ENCODE measurements at regions not wholly inside any gene's neighbourhood (a gene's known extent, or its start where the extent isn't known, plus 50 kb on each side); places are given as distances from the start of the nearest gene placed in this dataset.

DNA sequence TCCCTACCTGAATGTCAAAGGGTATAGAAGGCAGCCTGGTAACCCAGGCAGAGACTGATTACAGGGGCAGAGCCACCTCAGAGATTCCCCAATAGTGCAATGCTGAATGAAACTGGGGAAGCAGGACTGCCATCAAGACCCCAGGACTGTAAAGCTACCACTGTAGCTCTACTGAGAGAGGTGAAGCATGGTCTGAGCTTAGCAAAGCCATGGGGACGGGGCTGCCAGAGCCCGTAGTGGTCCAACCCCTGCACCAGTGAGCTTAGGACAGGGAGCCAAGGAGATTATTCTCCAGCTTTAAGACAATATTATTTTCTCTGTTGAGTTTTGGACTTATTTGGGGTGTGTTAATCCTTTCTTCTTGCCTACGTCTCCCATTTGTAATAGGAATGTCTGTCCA lies 679.3 kb upstream of the GRAMD2B start:
- intact Hi-C loops (cut with DNase I), result no loop called here
- no peak for DNase-seq
- ATAC-seq (ENCODE audit: poor library complexity), result no peak

DNA sequence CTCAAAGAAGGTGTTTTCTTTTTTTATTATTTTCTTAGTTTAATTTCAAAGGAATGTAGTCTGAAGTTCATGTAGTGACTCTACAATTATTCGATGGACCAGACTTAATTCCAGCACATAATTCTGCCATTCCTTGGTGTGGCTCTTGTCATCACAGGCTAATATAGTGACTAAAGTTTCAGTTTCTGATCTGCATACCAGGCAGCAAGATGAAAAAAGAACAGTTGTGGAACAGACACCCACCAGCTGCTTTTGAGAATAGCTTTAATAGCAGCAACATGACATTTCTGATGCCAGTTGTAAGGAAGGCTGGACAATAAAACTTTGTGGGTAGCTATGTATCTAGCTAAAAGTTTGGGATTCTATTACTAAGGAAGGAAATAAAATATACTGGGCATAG lies 676.3 kb upstream of the GRAMD2B start:
- DNase-seq, result no peak
- intact Hi-C loops (cut with DNase I), result no loop called here
- ATAC-seq (ENCODE audit: poor library complexity), result no peak

DNA sequence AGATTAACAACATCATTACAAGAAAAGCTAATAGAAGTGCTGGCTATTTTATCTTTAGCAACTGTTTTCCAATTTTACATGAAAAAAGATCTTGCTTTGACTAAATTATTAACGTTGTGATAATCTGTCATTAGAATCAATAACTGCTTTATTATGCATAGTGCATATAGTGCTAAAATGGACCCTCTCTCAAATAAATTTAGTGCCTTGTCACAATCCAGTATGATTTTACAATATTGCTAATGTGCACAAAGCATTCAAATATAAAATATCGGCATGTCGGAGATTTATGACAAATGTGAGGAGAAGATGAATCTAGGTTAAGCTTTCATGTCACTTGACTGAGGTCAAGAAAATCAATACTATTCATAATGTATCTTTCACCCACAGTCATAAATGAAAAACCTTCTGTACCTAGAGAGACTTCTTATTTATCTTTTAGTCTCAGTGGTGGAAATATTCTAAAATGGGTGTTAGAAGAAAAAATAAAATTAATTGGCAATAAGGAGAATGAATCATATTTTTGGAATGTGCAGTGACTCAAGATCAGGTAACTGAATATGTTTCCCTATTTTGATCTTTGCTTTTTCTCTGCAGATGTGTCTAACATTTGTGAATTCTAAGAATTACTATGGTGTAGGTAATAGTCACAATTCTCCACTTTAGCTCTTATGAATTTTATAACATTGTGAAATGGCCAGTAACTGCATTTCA lies 672.9 kb upstream of the GRAMD2B start:
- intact Hi-C loops (cut with DNase I), result no loop called here
- DNase-seq, result no peak
- ATAC-seq (ENCODE audit: poor library complexity), result no peak

DNA sequence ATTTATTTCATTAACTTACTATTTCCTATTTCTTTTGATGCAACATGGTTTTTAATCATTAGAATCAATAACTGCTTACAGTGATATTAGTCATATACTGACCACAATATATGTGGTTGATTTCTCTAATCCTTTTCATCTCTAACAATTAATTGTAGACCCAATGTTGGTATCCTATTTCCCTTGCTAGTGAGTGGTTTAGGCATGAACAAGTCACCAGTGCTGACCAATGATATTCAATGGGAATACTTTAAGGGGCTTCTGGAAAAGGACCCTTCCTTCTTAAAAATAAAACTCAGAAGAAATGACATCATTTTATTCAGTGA lies 672.4 kb upstream of the GRAMD2B start:
- ATAC-seq (ENCODE audit: poor library complexity) (no peak), DNase-seq (no peak)
- intact Hi-C loops (cut with DNase I), result no loop called here

DNA sequence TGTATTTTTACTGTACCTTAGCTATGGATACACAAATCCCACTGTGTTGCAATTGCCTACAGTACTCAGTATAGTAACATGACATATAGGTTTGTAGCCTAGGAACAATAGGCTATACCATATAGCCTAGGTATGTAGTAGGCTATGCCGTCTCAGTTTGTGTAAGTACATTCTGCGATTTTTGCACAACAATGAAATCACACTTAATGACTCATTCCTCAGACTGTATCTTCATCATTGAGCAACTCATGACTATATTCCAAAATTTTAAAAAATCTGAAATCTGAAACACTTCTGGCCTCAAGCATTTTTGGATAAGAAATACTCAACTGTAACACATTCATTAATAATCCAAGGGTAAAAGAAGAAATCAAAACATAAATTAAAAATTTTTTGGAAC lies 666.8 kb upstream of the GRAMD2B start:
- ATAC-seq (ENCODE audit: poor library complexity) (no peak), DNase-seq (no peak)
- intact Hi-C loops (cut with DNase I), result no loop called here

DNA sequence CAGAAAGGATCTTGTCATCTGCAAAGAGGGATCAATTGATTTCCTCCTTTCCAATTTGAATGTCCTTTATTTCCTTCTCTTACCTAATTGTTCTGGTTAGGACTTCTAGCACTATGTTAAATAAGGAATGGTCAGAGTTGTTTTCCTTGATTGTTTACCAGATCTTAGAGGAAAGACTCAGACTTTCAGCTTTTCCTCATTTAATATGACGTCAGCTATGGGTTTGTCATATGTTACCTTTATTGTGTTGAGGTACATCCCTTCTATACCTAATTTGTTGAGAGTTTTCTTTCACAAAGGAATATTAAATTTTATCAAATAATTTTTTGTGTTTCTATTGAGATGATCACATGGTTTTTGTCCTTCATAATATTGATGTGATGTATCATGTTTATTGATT lies 656.5 kb upstream of the GRAMD2B start:
- intact Hi-C loops (cut with DNase I), result no loop called here
- ATAC-seq (ENCODE audit: poor library complexity), result no peak
- DNase-seq, result no peak

DNA sequence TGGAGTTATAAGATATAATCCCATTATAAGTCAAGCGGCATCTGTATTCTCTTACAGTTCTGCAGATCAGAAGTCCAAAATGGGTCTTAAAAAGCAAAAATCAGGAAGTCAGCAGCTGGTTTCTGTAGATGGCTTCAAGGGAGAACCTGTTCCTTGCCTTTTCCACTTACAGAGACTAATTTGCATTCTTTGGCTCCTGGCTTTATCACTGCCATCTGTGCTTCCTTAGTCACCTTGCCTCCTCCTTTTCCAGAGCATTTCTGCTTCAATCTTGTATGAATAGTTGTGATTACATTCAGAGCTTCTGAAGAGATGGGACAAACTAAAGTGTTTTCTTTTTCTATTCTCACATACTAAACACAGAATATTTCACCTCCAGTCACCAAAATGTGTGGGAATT lies 647.3 kb upstream of the GRAMD2B start:
- DNase-seq, result no peak
- no peak for ATAC-seq (ENCODE audit: poor library complexity)
- intact Hi-C loops (cut with DNase I), result no loop called here

DNA sequence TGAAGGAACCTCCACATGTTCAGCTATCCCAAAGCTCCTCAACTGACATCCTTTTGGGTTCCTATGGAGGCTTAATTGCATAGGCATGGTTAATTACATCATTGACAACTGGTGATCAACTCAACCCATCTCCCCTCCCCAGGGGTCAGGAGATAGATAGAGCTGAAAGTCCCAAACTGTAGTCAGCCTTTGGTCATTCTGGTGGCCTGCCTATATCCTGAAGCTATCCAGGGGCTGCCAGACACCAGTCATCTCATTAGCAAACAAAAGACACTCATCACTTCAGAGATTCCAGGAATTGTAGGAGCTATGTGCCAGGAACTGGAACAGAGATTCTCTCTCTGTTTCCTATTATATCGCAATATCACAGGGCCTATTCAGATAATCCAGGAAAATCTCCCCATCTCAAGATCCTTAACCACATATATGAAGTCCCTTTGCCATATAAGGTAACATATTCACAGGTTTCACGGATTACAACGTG lies 646.5 kb upstream of the GRAMD2B start:
- DNase-seq, result no peak
- intact Hi-C loops (cut with DNase I), result no loop called here
- no peak for ATAC-seq (ENCODE audit: poor library complexity)

DNA sequence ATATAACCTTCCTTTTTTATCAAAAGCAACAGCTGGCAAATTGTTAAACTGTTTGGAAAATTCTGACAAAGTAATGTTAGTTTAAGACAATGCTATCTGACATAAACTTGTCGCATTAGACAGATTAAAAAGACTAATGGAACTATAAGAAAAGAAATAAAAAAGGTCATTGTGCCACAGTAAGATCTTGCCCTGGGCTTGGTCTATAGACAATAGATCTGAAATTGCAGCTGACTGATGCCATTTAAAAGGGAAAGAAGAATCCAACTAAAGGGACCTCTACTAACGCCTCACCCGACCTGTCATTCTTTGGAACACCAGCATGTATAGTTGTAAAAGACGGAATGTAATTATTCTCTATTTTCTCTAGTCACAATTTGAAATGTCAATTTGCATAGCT lies 644.4 kb upstream of the GRAMD2B start:
- intact Hi-C loops (cut with DNase I), result no loop called here
- ATAC-seq (ENCODE audit: poor library complexity) (no peak), DNase-seq (no peak)

DNA sequence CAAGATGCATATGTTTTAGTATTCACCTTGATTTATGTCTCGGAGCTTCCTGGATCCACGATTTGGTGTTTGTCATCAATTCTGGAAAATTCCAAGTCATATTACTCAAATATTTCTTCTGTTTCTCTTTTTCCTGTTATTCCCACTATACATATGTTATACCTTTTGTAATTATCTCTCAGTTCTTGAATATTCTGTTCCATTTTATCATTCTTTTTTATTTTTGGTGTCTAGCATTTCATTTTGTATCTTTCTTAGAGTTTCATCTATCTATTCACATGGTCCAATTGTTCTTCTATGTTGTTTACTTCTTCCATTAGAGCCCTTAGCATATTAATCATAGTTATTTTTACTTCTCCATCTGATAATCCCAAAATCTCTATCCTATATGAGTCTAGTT lies 637.8 kb upstream of the GRAMD2B start:
- no peak for ATAC-seq (ENCODE audit: poor library complexity)
- intact Hi-C loops (cut with DNase I), result no loop called here
- no peak for DNase-seq

DNA sequence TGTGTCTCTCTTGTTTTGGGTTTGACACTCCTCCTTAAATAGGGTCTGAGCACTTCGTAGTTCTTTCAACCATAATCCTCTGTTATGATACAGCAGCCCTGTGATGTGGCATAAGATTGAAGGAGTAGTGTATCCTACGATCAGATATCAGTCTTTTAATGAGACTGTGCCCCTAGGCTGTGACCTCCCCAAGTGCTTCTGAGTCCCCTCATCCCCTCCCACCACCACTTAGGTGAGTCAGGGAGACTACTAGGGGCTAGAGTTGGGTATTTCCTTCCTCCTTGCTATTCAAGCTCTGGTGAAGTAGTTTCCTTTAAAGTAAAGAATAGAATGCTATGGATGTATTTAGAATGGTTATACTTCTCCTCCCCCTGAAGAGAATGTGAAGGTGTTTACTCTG lies 637.2 kb upstream of the GRAMD2B start:
- no peak for ATAC-seq (ENCODE audit: poor library complexity)
- no peak for DNase-seq
- intact Hi-C loops (cut with DNase I), result no loop called here

DNA sequence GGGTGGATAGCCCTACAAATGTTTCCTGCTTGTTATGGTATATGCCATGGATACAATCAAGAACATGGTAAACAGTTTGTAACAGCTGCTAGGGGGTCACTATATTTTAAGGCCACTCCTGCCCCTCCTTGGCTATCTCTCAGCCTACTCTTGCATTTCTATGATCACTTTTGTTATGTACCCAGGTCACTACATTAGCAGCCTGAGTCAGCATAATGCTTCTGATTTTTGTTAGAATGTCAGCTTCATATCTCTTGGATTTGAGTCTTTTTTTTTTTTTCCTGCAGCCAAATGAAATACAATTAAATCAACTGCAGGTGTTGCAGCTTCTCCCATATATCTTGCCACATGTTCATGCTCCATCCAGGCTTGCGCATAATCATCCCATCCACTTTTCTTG lies 629.7 kb upstream of the GRAMD2B start:
- ATAC-seq (ENCODE audit: poor library complexity) (no peak), DNase-seq (no peak)
- intact Hi-C loops (cut with DNase I), result no loop called here

DNA sequence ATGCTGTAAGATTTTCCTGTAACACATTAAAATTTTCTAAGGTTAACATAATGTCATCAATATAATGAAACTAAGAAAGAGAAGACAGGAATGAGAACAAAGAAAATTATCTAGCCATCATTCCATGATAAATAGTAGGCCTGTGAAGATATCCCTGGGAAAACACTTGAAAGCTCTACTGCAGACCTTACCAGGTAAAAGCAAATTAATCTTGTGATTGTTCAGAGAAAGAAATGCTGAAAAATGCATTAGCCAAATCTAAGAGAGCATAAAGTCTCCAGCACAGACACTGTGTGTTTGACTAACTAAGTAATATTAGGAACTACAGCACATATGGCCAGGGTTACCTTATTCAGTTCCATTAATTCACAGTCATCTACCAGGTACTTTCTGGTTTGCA lies 628.3 kb upstream of the GRAMD2B start:
- DNase-seq (no peak), ATAC-seq (ENCODE audit: poor library complexity) (no peak)
- intact Hi-C loops (cut with DNase I), result no loop called here

DNA sequence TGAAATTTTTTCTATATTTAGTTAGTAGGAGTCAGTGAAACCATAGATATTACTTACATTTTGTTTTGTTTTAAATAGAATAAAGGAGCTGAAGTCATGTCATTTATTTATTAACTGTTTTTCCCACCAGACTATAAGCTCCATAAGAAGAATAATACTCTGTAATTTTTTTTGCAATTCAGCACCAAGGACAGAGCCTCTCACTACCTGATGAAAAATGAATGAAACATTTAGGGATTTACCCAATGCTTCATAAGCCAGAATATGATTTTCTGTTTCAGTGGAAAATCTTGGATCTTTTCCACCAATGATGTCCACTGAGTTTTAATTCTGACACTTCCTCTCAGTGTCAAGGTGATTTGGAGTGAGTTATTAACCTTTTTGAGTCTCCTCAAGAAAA lies 624.9 kb upstream of the GRAMD2B start:
- DNase-seq (no peak), ATAC-seq (ENCODE audit: poor library complexity) (no peak)
- intact Hi-C loops (cut with DNase I), result no loop called here

DNA sequence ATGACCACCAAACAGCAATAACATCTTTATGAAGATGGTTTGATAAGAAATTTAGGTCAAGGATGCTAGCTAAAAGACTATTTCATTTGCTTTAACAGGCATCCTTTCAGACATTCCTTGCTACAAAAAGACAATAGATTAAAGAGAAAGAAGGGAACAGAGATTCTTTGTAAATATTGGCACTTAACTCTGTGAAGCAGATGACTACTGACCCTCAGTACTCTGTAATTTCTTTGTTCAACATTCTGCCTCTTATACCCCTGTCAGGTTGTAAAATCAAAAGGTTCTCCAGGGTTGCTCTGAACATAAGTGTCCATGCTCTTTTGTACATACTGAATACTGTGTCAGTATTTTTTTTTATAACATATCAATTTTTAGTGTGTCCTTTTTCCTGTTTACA lies 610.6 kb upstream of the GRAMD2B start:
- DNase-seq, result no peak
- ATAC-seq (ENCODE audit: poor library complexity), result no peak
- intact Hi-C loops (cut with DNase I), result no loop called here

DNA sequence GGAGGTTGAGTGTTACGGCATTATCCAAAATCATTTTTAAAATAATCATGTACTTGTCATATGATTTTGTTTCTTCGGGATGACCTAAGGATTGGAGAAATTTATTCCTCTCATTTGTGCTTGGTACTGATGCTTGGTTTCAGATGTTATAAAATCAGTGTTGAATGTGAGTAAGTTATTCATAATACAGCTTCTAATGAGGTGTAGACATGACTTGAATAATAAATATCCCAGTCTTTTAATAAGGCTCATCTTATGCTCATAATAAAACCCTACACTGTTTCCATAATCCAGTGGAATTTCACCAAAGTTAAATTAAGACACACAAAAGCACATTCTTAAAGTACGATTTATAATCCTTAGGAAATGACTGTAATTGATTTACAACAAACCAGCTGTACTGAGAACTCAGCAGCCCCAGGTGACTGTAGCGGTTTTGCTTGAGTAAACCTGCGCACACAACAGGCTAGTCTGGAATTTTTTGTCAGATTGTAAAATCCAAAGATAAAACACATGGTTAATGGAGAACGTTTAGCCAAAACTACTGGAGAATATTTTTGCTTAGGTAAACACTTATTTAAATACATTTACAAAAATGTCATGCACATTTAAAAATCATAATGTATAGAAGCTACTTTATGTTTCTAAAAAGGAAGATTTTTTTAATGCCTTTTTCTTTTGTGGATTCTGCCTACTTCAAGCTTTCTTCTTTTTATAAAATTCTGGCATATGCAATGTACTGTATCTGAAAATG lies 609.8 kb upstream of the GRAMD2B start:
- intact Hi-C loops (cut with DNase I), result no loop called here
- DNase-seq (no peak), ATAC-seq (ENCODE audit: poor library complexity) (no peak)

DNA sequence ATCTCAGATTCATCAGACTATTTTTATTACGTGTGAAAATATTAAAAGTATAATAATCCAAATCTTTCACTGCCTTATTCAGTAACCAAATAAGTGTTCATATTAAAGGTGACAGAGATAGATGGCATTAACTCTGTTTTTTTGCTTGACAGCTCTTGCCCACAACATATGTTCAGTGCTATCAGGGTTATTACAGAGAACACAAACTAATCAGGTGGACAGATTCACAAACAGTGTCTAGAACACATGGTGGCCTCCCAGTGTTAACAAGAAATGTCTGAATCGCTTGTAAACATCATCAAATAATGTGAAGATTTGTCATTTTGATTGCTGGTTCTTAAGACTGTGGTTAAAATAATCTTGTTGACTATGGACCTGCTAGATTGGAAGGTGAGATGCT lies 609.1 kb upstream of the GRAMD2B start:
- DNase-seq (no peak), ATAC-seq (ENCODE audit: poor library complexity) (no peak)
- intact Hi-C loops (cut with DNase I), result no loop called here

DNA sequence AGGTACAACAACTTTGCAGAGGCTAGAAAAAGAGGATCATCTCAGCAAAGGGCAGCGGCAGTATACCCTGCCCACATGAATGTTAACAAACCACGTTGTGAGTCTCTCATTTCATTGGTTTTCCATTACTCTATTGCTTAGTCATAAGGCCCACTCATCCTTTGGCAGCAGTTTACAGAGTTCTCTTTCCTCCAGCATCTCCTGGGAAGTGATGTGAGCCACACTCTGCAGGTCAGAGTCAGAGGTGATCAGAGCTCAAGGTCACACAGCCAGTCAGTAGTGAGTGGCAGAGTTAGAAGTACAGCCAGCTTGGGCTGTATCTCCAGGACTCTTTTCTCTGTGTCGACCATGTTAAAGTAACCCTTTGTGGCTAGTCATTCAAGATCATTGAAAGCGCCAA lies 599.6 kb upstream of the GRAMD2B start:
- intact Hi-C loops (cut with DNase I), result no loop called here
- ATAC-seq (ENCODE audit: poor library complexity), result no peak
- no peak for DNase-seq

DNA sequence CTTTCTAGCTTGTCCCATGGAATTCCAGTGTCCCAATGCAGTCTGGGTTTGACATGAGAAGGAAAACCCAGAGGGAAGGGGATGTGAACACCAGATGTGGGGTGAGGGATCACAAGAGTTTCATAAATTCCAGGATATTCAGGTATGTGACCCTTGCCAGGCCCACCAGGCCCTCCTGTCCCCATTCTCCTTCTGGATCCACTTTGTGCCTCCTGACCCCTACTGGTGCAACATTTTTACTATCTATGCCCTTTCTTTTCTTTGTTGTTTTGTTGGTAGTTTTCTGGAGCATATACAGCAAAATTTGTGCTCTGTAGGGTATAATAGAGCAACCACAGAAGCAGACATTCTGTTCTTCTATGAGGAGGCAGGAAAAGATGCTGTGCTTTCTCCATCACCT lies 597.0 kb upstream of the GRAMD2B start:
- intact Hi-C loops (cut with DNase I), result no loop called here
- no peak for DNase-seq
- ATAC-seq (ENCODE audit: poor library complexity), result no peak

DNA sequence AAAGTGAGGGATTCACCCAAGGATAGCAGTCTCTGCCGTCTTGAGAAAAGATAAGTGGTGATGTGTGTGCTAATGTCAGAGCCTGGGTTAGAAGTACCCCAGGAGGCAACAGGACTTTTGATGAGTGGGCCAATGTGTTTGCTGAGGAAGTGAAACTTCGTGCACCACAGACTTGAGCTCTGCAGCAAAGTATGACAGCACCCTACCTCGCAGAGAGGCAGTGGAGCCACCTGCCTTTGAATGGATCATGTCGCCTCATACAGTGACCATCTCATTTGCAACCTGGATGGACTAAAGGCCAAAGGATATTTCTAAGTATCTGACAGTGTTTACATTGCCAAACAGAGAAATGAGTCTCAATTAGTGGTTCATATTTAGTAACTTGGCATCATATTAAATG lies 593.9 kb upstream of the GRAMD2B start:
- ATAC-seq (ENCODE audit: poor library complexity) (no peak), DNase-seq (no peak)
- intact Hi-C loops (cut with DNase I), result no loop called here

DNA sequence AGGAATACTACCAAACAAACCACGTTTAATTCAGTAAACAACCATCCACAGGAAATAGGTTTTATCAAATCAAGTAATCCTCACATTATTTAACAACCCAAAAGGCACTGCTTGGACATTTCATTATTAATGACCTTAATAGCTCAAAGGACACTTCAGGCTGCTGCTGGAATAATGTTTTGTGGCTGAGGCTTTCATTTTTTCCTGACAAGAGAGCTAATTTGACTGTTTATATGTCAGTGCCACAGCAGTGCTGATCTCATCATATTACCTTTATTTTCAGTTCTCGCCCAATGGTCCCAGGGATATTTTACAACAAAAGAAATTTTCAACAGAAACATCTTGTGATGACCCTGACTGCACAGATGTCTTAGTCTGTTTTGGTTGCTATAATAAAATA lies 589.8 kb upstream of the GRAMD2B start:
- intact Hi-C loops (cut with DNase I), result no loop called here
- no peak for DNase-seq
- ATAC-seq (ENCODE audit: poor library complexity), result no peak
